ENCODE measurements at regions not wholly inside any gene's neighbourhood (a gene's known extent, or its start where the extent isn't known, plus 50 kb on each side); places are given as distances from the start of the nearest gene placed in this dataset.

DNA sequence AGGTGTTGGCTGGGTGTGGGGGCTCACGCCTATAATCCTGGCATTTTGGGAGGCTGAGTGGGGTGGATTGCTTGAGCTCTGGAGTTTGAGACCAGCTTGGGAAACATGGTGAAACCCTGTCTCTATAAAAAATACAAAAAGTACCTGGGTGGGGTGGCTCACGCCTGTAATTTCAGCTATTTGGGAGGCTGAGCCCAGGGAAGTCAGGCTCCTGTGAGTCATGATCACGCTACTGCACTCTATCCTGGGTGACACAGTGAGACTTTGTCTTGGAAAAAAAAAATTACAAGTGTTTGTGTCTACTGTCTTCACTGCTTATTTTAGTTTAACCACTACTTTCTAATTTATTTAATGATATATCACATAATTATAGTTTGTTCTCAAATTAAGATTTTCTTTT is 62.7 kb upstream of the DOCK10 start:
- H3K4me3 ChIP-seq (replicated peaks; ENCODE audit: insufficient read depth, low read length): no peak overlapping the region
- TF ChIP-seq, protein P1, sequence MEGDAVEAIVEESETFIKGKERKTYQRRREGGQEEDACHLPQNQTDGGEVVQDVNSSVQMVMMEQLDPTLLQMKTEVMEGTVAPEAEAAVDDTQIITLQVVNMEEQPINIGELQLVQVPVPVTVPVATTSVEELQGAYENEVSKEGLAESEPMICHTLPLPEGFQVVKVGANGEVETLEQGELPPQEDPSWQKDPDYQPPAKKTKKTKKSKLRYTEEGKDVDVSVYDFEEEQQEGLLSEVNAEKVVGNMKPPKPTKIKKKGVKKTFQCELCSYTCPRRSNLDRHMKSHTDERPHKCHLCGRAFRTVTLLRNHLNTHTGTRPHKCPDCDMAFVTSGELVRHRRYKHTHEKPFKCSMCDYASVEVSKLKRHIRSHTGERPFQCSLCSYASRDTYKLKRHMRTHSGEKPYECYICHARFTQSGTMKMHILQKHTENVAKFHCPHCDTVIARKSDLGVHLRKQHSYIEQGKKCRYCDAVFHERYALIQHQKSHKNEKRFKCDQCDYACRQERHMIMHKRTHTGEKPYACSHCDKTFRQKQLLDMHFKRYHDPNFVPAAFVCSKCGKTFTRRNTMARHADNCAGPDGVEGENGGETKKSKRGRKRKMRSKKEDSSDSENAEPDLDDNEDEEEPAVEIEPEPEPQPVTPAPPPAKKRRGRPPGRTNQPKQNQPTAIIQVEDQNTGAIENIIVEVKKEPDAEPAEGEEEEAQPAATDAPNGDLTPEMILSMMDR (IDR thresholded peaks at IDR 0.05; ENCODE audit: insufficient read depth, low read length): no peak
- TF ChIP-seq, protein P2, sequence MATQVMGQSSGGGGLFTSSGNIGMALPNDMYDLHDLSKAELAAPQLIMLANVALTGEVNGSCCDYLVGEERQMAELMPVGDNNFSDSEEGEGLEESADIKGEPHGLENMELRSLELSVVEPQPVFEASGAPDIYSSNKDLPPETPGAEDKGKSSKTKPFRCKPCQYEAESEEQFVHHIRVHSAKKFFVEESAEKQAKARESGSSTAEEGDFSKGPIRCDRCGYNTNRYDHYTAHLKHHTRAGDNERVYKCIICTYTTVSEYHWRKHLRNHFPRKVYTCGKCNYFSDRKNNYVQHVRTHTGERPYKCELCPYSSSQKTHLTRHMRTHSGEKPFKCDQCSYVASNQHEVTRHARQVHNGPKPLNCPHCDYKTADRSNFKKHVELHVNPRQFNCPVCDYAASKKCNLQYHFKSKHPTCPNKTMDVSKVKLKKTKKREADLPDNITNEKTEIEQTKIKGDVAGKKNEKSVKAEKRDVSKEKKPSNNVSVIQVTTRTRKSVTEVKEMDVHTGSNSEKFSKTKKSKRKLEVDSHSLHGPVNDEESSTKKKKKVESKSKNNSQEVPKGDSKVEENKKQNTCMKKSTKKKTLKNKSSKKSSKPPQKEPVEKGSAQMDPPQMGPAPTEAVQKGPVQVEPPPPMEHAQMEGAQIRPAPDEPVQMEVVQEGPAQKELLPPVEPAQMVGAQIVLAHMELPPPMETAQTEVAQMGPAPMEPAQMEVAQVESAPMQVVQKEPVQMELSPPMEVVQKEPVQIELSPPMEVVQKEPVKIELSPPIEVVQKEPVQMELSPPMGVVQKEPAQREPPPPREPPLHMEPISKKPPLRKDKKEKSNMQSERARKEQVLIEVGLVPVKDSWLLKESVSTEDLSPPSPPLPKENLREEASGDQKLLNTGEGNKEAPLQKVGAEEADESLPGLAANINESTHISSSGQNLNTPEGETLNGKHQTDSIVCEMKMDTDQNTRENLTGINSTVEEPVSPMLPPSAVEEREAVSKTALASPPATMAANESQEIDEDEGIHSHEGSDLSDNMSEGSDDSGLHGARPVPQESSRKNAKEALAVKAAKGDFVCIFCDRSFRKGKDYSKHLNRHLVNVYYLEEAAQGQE (IDR thresholded peaks at IDR 0.05; ENCODE audit: insufficient replicate concordance, low read depth): no peak
- TF ChIP-seq SPI1 (IDR thresholded peaks at IDR 0.05; ENCODE audit: borderline replicate concordance, low read depth) (no peak), GABPA (IDR thresholded peaks at IDR 0.05; ENCODE audit: low read depth) (no peak), POLR2AphosphoS5 (IDR thresholded peaks at IDR 0.05; ENCODE audit: low read depth) (no peak)
- DNase-seq (ENCODE audit: low read depth in 1 of 2, low spot score in 1 of 2): no peak
- no peak overlapping the region for H3K27ac ChIP-seq (replicated peaks)
- no peaks in the 10 kb centered on the region for H3K27me3 ChIP-seq (ENCODE audit: insufficient read depth, poor library complexity, severe bottlenecking)

DNA sequence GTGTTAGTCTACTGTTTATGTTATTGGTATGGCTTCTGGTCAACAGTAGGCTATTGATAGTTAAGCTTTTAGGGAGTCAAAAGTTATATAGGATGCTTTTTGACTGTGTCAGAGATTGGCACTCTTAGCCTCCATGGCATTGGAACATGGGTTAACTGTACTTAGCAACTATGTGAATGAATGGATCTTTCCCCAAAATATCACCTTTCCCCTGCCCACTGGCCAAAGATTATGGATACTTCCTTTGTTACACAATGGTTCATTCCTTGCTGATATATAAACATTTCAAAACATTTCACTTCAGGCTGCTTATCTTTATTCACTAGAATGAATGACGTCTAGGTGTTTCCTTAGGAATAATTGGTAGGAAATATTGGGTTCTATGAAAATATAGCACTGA is 62.1 kb upstream of the DOCK10 start:
- no peaks in the 10 kb centered on the region for H3K27me3 ChIP-seq (ENCODE audit: insufficient read depth, poor library complexity, severe bottlenecking)
- TF ChIP-seq, protein P2 (IDR thresholded peaks at IDR 0.05; ENCODE audit: insufficient replicate concordance, low read depth): no peak
- TF ChIP-seq GABPA (IDR thresholded peaks at IDR 0.05; ENCODE audit: low read depth) (no peak), SPI1 (IDR thresholded peaks at IDR 0.05; ENCODE audit: borderline replicate concordance, low read depth) (no peak), POLR2AphosphoS5 (IDR thresholded peaks at IDR 0.05; ENCODE audit: low read depth) (no peak)
- TF ChIP-seq, protein P1 (IDR thresholded peaks at IDR 0.05; ENCODE audit: insufficient read depth, low read length): no peak
- no peak overlapping the region for H3K27ac ChIP-seq (replicated peaks)
- no peak overlapping the region for H3K4me3 ChIP-seq (replicated peaks; ENCODE audit: insufficient read depth, low read length)
- DNase-seq (ENCODE audit: low read depth in 1 of 2, low spot score in 1 of 2): no peak

DNA sequence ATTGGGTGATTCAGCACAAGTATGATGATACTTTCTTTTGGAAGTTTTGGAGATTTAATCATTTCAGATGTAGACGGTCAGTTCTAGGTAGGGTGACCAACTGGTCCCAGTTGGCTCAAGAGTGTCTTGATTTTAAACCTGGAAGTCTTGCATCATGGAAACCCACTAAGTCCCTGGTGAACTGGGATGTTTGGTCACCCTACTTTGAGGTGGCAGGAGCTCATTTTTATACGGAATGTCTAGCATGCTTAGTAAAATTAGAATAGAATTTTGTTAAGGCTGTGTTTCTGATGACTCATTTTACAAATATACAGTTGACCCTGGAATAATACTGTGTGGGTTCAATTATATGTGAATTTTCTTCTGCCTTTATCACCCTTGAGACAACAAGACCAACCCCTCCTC is 61.5 kb upstream of the DOCK10 start:
- no peak overlapping the region for H3K27ac ChIP-seq (replicated peaks)

More for the DNA sequence above, 61.5 kb upstream of the DOCK10 start:
- no peak for TF ChIP-seq SPI1 (IDR thresholded peaks at IDR 0.05; ENCODE audit: borderline replicate concordance, low read depth)
- no peak for TF ChIP-seq GABPA (IDR thresholded peaks at IDR 0.05; ENCODE audit: low read depth)
- TF ChIP-seq, protein P1 (IDR thresholded peaks at IDR 0.05; ENCODE audit: insufficient read depth, low read length): no peak
- TF ChIP-seq, protein P2 (IDR thresholded peaks at IDR 0.05; ENCODE audit: insufficient replicate concordance, low read depth): no peak
- TF ChIP-seq POLR2AphosphoS5 (IDR thresholded peaks at IDR 0.05; ENCODE audit: low read depth): no peak
- Histone ChIP-seq H3K4me3 (replicated peaks; ENCODE audit: insufficient read depth, low read length) (no peak overlapping the region), H3K27me3 (ENCODE audit: insufficient read depth, poor library complexity, severe bottlenecking) (no peaks in the 10 kb centered on the region)
- DNase-seq (ENCODE audit: low read depth in 1 of 2, low spot score in 1 of 2): no peak
